ENCODE measurements at regions not wholly inside any gene's neighbourhood (a gene's known extent, or its start where the extent isn't known, plus 50 kb on each side); places are given as distances from the start of the nearest gene placed in this dataset.

GRCh38 chr18:78422336-78422735, 557.3 kb upstream of the SALL3 start:
- no peaks in the 10 kb centered on the region for H3K9me3 ChIP-seq (ENCODE audit: insufficient read depth, low read length)
- no peak overlapping the region for H3K27ac ChIP-seq (ENCODE audit: low read length)
- H3K9ac ChIP-seq (ENCODE audit: low read length), result no peak overlapping the region
- no peaks in the 10 kb centered on the region for H4K20me1 ChIP-seq (ENCODE audit: insufficient read depth, low read length)
- H2AFZ ChIP-seq (ENCODE audit: low read depth, low read length), result no peak overlapping the region
- no peak overlapping the region for H3K4me2 ChIP-seq (ENCODE audit: low read length)
- no peaks in the 10 kb centered on the region for H3K36me3 ChIP-seq (replicated peaks; ENCODE audit: low read depth, low read length)
- no peaks in the 10 kb centered on the region for H3K27me3 ChIP-seq (ENCODE audit: low read depth, low read length)
- no peak for TF ChIP-seq EZH2phosphoT487 (IDR thresholded peaks at IDR 0.05; ENCODE audit: low read depth)
- TF ChIP-seq CTCF (IDR thresholded peaks at IDR 0.05; ENCODE audit: low read depth, low read length), result no peak
- no peaks in the 10 kb centered on the region for H3K4me1 ChIP-seq (ENCODE audit: low read length)
- no peak overlapping the region for H3K4me3 ChIP-seq (ENCODE audit: low read length)
- no peaks in the 10 kb centered on the region for H3K79me2 ChIP-seq (ENCODE audit: low read length)

GRCh38 chr18:78423811-78424210, 555.8 kb upstream of the SALL3 start:
- Histone ChIP-seq H3K36me3 (replicated peaks; ENCODE audit: low read depth, low read length) (no peaks in the 10 kb centered on the region), H4K20me1 (ENCODE audit: insufficient read depth, low read length) (no peaks in the 10 kb centered on the region), H3K27me3 (ENCODE audit: low read depth, low read length) (no peaks in the 10 kb centered on the region), H3K4me3 (ENCODE audit: low read length) (no peak overlapping the region), H3K9ac (ENCODE audit: low read length) (no peak overlapping the region), H3K27ac (ENCODE audit: low read length) (no peak overlapping the region), H3K4me1 (ENCODE audit: low read length) (no peaks in the 10 kb centered on the region), H3K9me3 (ENCODE audit: insufficient read depth, low read length) (no peaks in the 10 kb centered on the region), H2AFZ (ENCODE audit: low read depth, low read length) (no peak overlapping the region), H3K79me2 (ENCODE audit: low read length) (no peaks in the 10 kb centered on the region), H3K4me2 (ENCODE audit: low read length) (no peak overlapping the region)
- TF ChIP-seq EZH2phosphoT487 (IDR thresholded peaks at IDR 0.05; ENCODE audit: low read depth) (no peak), CTCF (IDR thresholded peaks at IDR 0.05; ENCODE audit: low read depth, low read length) (no peak)

GRCh38 chr18:78424403-78425018, 555.1 kb upstream of the SALL3 start:
- H3K79me2 ChIP-seq (ENCODE audit: low read length), result no peaks in the 10 kb centered on the region
- no peak overlapping the region for H3K9ac ChIP-seq (ENCODE audit: low read length)
- no peak overlapping the region for H3K27ac ChIP-seq (ENCODE audit: low read length)
- H2AFZ ChIP-seq (ENCODE audit: low read depth, low read length), result no peak overlapping the region
- H3K4me3 ChIP-seq (ENCODE audit: low read length), result no peak overlapping the region
- no peak overlapping the region for H3K4me2 ChIP-seq (ENCODE audit: low read length)
- H3K4me1 ChIP-seq (ENCODE audit: low read length), result no peaks in the 10 kb centered on the region
- H3K27me3 ChIP-seq (ENCODE audit: low read depth, low read length), result no peaks in the 10 kb centered on the region
- H4K20me1 ChIP-seq (ENCODE audit: insufficient read depth, low read length), result no peaks in the 10 kb centered on the region
- H3K36me3 ChIP-seq (replicated peaks; ENCODE audit: low read depth, low read length), result no peaks in the 10 kb centered on the region
- TF ChIP-seq EZH2phosphoT487 (IDR thresholded peaks at IDR 0.05; ENCODE audit: low read depth) (no peak), CTCF (IDR thresholded peaks at IDR 0.05; ENCODE audit: low read depth, low read length) (no peak)
- no peaks in the 10 kb centered on the region for H3K9me3 ChIP-seq (ENCODE audit: insufficient read depth, low read length)

GRCh38 chr18:78425019-78425412, 554.6 kb upstream of the SALL3 start:
- Histone ChIP-seq H3K4me1 (ENCODE audit: low read length) (no peaks in the 10 kb centered on the region), H3K79me2 (ENCODE audit: low read length) (no peaks in the 10 kb centered on the region), H3K27me3 (ENCODE audit: low read depth, low read length) (no peaks in the 10 kb centered on the region), H3K9me3 (ENCODE audit: insufficient read depth, low read length) (no peaks in the 10 kb centered on the region), H3K36me3 (replicated peaks; ENCODE audit: low read depth, low read length) (no peaks in the 10 kb centered on the region), H2AFZ (ENCODE audit: low read depth, low read length) (no peak overlapping the region), H4K20me1 (ENCODE audit: insufficient read depth, low read length) (no peaks in the 10 kb centered on the region), H3K9ac (ENCODE audit: low read length) (no peak overlapping the region), H3K4me2 (ENCODE audit: low read length) (no peak overlapping the region), H3K4me3 (ENCODE audit: low read length) (no peak overlapping the region), H3K27ac (ENCODE audit: low read length) (no peak overlapping the region)
- TF ChIP-seq CTCF (IDR thresholded peaks at IDR 0.05; ENCODE audit: low read depth, low read length) (no peak), EZH2phosphoT487 (IDR thresholded peaks at IDR 0.05; ENCODE audit: low read depth) (no peak)
